GM18520 (cell line): ENCODE measurements at regions not wholly inside any gene's neighbourhood (a gene's known extent, or its start where the extent isn't known, plus 50 kb on each side); places are given as distances from the start of the nearest gene placed in this dataset.

Source experiments
- ATAC-seq: cut with Tn5 transposase; IDR thresholded peaks from one replicate; pipeline ENCODE4 v1.9.1; 2021; ENCODE audit not compliant: unreplicated experiment

- ATAC-seq, result no peak
These were observed 409.4 kb downstream of the GATA3 start for GRCh38 chr10:8463853-8464252.

- ATAC-seq, result no peak
These were observed 414.0 kb downstream of the GATA3 start for GRCh38 chr10:8468477-8468876.

GRCh38 chr10:8473205-8473604, 418.7 kb downstream of the GATA3 start:
- no peak for ATAC-seq

GRCh38 chr10:8477300-8477699, 422.8 kb downstream of the GATA3 start:
- ATAC-seq, result no peak

GRCh38 chr10:8481718-8482504, 427.4 kb downstream of the GATA3 start:
- no peak for ATAC-seq

- no peak for ATAC-seq
These were observed 430.5 kb downstream of the GATA3 start for GRCh38 chr10:8485032-8485431.

GRCh38 chr10:8487346-8487745, 432.9 kb downstream of the GATA3 start:
- ATAC-seq, result no peak

GRCh38 chr10:8489232-8489631, 434.7 kb downstream of the GATA3 start:
- ATAC-seq, result no peak

- ATAC-seq, result no peak
These were observed 435.3 kb downstream of the GATA3 start for GRCh38 chr10:8489823-8490222.

- ATAC-seq, result no peak
These were observed 443.8 kb downstream of the GATA3 start for GRCh38 chr10:8498290-8498689.

GRCh38 chr10:8498881-8499280, 444.4 kb downstream of the GATA3 start:
- ATAC-seq, result no peak

GRCh38 chr10:8499312-8499711, 444.8 kb downstream of the GATA3 start:
- no peak for ATAC-seq

GRCh38 chr10:8499752-8500390, 445.4 kb downstream of the GATA3 start:
- ATAC-seq, result no peak

GRCh38 chr10:8502573-8502972, 448.1 kb downstream of the GATA3 start:
- no peak for ATAC-seq

- ATAC-seq, result no peak
These were observed 450.0 kb downstream of the GATA3 start for GRCh38 chr10:8504499-8504898.

- ATAC-seq, result no peak
These were observed 452.7 kb downstream of the GATA3 start for GRCh38 chr10:8507156-8507555.

- no peak for ATAC-seq
These were observed 454.4 kb downstream of the GATA3 start for GRCh38 chr10:8508882-8509281.

- ATAC-seq, result no peak
These were observed 456.0 kb downstream of the GATA3 start for GRCh38 chr10:8510471-8510870.

- no peak for ATAC-seq
These were observed 456.5 kb downstream of the GATA3 start for GRCh38 chr10:8511026-8511425.

GRCh38 chr10:8513155-8514147, 459.0 kb downstream of the GATA3 start:
- ATAC-seq, result no peak

GRCh38 chr10:8520382-8520781, 465.9 kb downstream of the GATA3 start:
- no peak for ATAC-seq
